Tibial artery (tissue), 4 donors: ENCODE measurements at regions not wholly inside any gene's neighbourhood (a gene's known extent, or its start where the extent isn't known, plus 50 kb on each side); places are given as distances from the start of the nearest gene placed in this dataset.

Experiments
- DNase-seq, 2 donors: peaks; one replicate each; pipeline ENCODE4 v3.0.0-alpha.2; 2019
- H3K27ac ChIP-seq, 2 donors: fragments of 200-600 bp; sonication (generic) in 1 of 2; 1 replicate in 1 of 2; 2 replicates in 1 of 2; pipeline ENCODE4 v1.5.1; 2018 to 2019; ENCODE audit warnings: mild to moderate bottlenecking in 1 of 2
- H3K27me3 ChIP-seq, 2 donors: fragments of 200-600 bp; sonication (generic) in 1 of 2; one replicate each; pipeline versions ENCODE4 v1.5.1 to v1.6.0; 2016 to 2019
- H3K36me3 ChIP-seq, 3 donors: fragments of 200-600 bp; sonication (generic) in 2 of 3; one replicate each; pipeline ENCODE4 v1.5.1; 2016 to 2019; ENCODE audit warnings: mild to moderate bottlenecking in 2 of 3
- H3K4me1 ChIP-seq, 4 donors: fragments of 200-600 bp; sonication (generic) in 2 of 4; 1 replicate in 3 of 4; 2 replicates in 1 of 4; pipeline ENCODE4 v1.5.1; 2016 to 2019
- H3K4me3 ChIP-seq, 2 donors: fragments of 200-600 bp; sonication (generic) in 1 of 2; 1 replicate in 1 of 2; 2 replicates in 1 of 2; pipeline ENCODE4 v1.5.1; 2018 to 2019; ENCODE audit warnings: mild to moderate bottlenecking in 2 of 2
- H3K9me3 ChIP-seq, 3 donors: fragments of 200-600 bp; sonication (generic) in 1 of 3; one replicate each; pipeline ENCODE4 v1.5.1; 2016 to 2019
- intact Hi-C: fragments of 100-400 bp; cut with DNase I; formaldehyde crosslinking; loops from one replicate; pipeline ENCODE4 v1.15.0; 2023; ENCODE audit warnings: low total_unique reads
- TF ChIP-seq, protein P1 (sequence below), 2 experiments: fragments of 200-600 bp in 1 of 2; fragments of 450-650 bp in 1 of 2; IDR thresholded peaks; one replicate each; pipeline ENCODE4 v1.5.1; 2017 to 2019; ENCODE audit warnings: antibody characterized with exemption in 2 of 2, mild to moderate bottlenecking in 1 of 2, moderate library complexity in 1 of 2

- no peaks in the 10 kb centered on the region for H3K4me1 ChIP-seq
- TF ChIP-seq, protein P1, sequence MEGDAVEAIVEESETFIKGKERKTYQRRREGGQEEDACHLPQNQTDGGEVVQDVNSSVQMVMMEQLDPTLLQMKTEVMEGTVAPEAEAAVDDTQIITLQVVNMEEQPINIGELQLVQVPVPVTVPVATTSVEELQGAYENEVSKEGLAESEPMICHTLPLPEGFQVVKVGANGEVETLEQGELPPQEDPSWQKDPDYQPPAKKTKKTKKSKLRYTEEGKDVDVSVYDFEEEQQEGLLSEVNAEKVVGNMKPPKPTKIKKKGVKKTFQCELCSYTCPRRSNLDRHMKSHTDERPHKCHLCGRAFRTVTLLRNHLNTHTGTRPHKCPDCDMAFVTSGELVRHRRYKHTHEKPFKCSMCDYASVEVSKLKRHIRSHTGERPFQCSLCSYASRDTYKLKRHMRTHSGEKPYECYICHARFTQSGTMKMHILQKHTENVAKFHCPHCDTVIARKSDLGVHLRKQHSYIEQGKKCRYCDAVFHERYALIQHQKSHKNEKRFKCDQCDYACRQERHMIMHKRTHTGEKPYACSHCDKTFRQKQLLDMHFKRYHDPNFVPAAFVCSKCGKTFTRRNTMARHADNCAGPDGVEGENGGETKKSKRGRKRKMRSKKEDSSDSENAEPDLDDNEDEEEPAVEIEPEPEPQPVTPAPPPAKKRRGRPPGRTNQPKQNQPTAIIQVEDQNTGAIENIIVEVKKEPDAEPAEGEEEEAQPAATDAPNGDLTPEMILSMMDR (IDR thresholded peaks at IDR 0.05) = no peak
- no peak overlapping the region for H3K4me3 ChIP-seq
- no peaks in the 10 kb centered on the region for H3K27me3 ChIP-seq
- peaks cover 0 to 4% (median 0%) of the 10 kb centered on the region in 3 donors for H3K9me3 ChIP-seq
- intact Hi-C loops = no loop called here
- DNase-seq = no peak
- no peaks in the 10 kb centered on the region for H3K36me3 ChIP-seq
- H3K27ac ChIP-seq = no peak overlapping the region
Measured at GRCh38 chr9:17986595-17986994, 407.7 kb downstream of the SH3GL2 start.

DNA sequence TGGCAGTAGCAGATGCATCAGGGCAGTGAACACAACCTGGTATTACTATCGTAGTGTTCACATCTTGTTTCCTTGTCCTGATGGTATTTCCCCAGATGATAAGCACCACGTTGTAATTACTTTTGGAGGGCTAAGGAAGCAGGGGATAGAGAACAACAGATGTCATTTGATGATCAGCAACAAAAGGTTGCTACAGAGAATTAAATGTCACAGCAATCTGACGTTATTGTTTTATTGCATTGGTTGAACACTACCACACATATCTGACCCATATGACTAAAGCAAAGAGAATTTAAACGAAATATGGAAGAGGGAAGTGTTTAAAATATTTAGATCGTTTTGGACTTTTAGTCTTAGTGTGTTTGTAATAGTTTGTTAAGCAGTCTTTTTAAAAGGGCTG, 408.3 kb downstream of the SH3GL2 start:
- H3K36me3 ChIP-seq = no peaks in the 10 kb centered on the region
- TF ChIP-seq, protein P1 (IDR thresholded peaks at IDR 0.05) = no peak
- no peak overlapping the region for H3K27ac ChIP-seq
- H3K9me3 ChIP-seq = no peaks in the 10 kb centered on the region
- H3K27me3 ChIP-seq = no peaks in the 10 kb centered on the region
- no peak overlapping the region for H3K4me3 ChIP-seq
- DNase-seq = no peak
- intact Hi-C loops = no loop called here
- H3K4me1 ChIP-seq = no peaks in the 10 kb centered on the region

DNA sequence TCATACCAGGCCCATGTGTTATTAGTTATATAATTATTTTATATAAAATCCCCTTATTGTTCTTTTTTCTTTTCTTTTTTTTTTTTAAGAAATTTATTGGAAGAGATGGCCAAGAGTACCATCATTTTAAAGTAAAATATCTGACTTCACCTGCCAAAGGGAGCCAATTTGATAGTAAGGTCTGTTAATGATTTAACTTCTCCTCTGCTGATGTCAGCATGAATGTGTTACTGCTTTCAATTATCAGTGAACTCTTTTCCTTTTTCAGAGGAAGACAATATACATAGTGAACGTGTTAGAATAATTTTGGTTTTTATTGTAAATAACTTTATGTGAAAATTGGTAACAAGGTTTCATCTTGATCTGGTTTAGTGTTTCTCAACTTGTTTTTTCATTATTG, 409.6 kb downstream of the SH3GL2 start:
- H3K36me3 ChIP-seq = no peaks in the 10 kb centered on the region
- H3K27ac ChIP-seq = no peak overlapping the region
- intact Hi-C loops = no loop called here
- TF ChIP-seq, protein P1 (IDR thresholded peaks at IDR 0.05) = no peak
- no peak for DNase-seq
- H3K4me1 ChIP-seq = no peaks in the 10 kb centered on the region
- H3K9me3 ChIP-seq = no peaks in the 10 kb centered on the region
- H3K4me3 ChIP-seq = no peak overlapping the region
- H3K27me3 ChIP-seq = no peaks in the 10 kb centered on the region

GRCh38 chr9:17990602-17991001, 411.7 kb downstream of the SH3GL2 start:
- no peaks in the 10 kb centered on the region for H3K9me3 ChIP-seq
- DNase-seq = no peak
- TF ChIP-seq, protein P1 (IDR thresholded peaks at IDR 0.05) = no peak
- H3K4me1 ChIP-seq = no peaks in the 10 kb centered on the region
- H3K36me3 ChIP-seq = no peaks in the 10 kb centered on the region
- H3K27me3 ChIP-seq = no peaks in the 10 kb centered on the region
- H3K4me3 ChIP-seq = no peak overlapping the region
- intact Hi-C loops = no loop called here
- H3K27ac ChIP-seq = no peak overlapping the region

DNA sequence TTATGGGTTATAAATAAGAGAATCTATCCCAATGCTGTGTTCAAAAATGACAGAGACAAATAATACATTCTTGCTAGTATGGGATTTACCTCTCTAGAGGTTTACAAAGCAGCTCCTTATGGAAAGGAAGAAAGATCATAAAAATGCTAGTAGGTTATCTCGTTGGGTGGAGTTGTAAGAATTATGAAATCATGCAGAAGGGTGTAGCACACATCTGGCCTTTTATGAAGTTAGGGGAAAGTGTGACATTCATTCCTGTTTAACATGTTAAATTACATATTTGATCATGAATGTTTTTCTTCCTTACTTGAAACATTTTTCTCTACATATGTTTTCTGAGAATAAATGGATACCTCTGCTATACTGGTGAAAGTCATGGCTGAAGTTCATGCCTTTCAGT, 414.2 kb downstream of the SH3GL2 start:
- DNase-seq = no peak
- intact Hi-C loops = no loop called here
- H3K27me3 ChIP-seq = no peaks in the 10 kb centered on the region
- no peaks in the 10 kb centered on the region for H3K4me1 ChIP-seq
- H3K9me3 ChIP-seq = no peaks in the 10 kb centered on the region
- no peaks in the 10 kb centered on the region for H3K36me3 ChIP-seq
- TF ChIP-seq, protein P1 (IDR thresholded peaks at IDR 0.05) = no peak
- no peak overlapping the region for H3K4me3 ChIP-seq
- no peak overlapping the region for H3K27ac ChIP-seq
